Calu3 (cell line): ENCODE measurements at regions not wholly inside any gene's neighbourhood (a gene's known extent, or its start where the extent isn't known, plus 50 kb on each side); places are given as distances from the start of the nearest gene placed in this dataset.

Experiments used
- BruUV-seq: library from RNA; stranded (reverse); fragments of 400-500 nt; replicated peaks from 2 replicates; lab custom pipeline; 2021; lab: Mats Ljungman, UMichigan
- CTCF ChIA-PET: fragments of 300-600 bp; sonication (Branson Sonifier 250); formaldehyde crosslinking; loops from one replicate; lab custom pipeline; 2022; ENCODE audit warnings: antibody characterized with exemption; lab: Charles Lee
- DNase-seq: peaks from one replicate; pipeline ENCODE4 v3.0.0; 2022
- H3K27ac Mint-ChIP-seq: one replicate; pipeline ENCODE4 v1.8.0; 2022; ENCODE audit warnings: mixed read lengths; ENCODE audit not compliant: unreplicated experiment
- H3K27me3 Mint-ChIP-seq: one replicate; pipeline ENCODE4 v1.8.0; 2022; ENCODE audit warnings: mixed read lengths; ENCODE audit not compliant: unreplicated experiment
- H3K36me3 Mint-ChIP-seq: one replicate; pipeline ENCODE4 v1.8.0; 2022; ENCODE audit warnings: mild to moderate bottlenecking, moderate library complexity, mixed read lengths; ENCODE audit not compliant: insufficient read depth, unreplicated experiment
- H3K4me1 Mint-ChIP-seq: one replicate; pipeline ENCODE4 v1.8.0; 2022; ENCODE audit warnings: mild to moderate bottlenecking, low read depth, mixed read lengths; ENCODE audit not compliant: unreplicated experiment
- H3K4me3 Mint-ChIP-seq: one replicate; pipeline ENCODE4 v1.8.0; 2022; ENCODE audit warnings: mild to moderate bottlenecking, low read depth, moderate library complexity, mixed read lengths; ENCODE audit not compliant: unreplicated experiment
- H3K9me3 Mint-ChIP-seq: one replicate; pipeline ENCODE4 v1.8.0; 2022; ENCODE audit warnings: low read depth, mixed read lengths; ENCODE audit not compliant: unreplicated experiment
- intact Hi-C: fragments of 100-400 bp; cut with micrococcal nuclease; formaldehyde crosslinking; loops from one replicate; pipeline ENCODE4 v1.10.0; 2022; ENCODE audit not compliant: unreplicated experiment
- TF ChIP-seq, protein P1 (sequence below): fragments of 200-600 bp; IDR thresholded peaks from one replicate; pipeline ENCODE4 v1.8.0; 2022; ENCODE audit warnings: antibody characterized with exemption; ENCODE audit not compliant: unreplicated experiment

DNA sequence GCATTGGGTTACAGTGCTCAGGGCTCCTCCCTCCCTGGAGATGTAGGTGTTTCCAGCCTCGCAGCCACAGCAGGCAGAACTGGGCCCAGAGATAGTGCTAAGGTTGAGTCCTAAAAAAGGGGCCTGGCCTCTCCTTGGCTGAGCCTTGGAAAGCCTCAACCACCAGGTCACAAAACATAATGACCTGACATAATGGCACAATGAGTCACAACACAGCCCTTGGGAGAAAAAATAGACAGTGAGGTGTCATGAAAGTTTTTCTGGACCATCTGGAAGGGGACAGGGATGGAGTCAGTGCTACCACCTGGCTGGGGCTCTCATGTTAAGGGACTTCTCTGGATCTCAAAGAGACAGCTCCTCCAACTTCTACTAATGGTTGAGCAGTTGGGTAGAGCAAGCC, 92.4 kb upstream of the LCLAT1 start:
- H3K4me1 Mint-ChIP-seq = no peaks in the 10 kb centered on the region
- DNase-seq = no peak
- no peak overlapping the region for H3K4me3 Mint-ChIP-seq
- TF ChIP-seq, protein P1, sequence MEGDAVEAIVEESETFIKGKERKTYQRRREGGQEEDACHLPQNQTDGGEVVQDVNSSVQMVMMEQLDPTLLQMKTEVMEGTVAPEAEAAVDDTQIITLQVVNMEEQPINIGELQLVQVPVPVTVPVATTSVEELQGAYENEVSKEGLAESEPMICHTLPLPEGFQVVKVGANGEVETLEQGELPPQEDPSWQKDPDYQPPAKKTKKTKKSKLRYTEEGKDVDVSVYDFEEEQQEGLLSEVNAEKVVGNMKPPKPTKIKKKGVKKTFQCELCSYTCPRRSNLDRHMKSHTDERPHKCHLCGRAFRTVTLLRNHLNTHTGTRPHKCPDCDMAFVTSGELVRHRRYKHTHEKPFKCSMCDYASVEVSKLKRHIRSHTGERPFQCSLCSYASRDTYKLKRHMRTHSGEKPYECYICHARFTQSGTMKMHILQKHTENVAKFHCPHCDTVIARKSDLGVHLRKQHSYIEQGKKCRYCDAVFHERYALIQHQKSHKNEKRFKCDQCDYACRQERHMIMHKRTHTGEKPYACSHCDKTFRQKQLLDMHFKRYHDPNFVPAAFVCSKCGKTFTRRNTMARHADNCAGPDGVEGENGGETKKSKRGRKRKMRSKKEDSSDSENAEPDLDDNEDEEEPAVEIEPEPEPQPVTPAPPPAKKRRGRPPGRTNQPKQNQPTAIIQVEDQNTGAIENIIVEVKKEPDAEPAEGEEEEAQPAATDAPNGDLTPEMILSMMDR = no peak
- peaks cover 29% of the 10 kb centered on the region for H3K27me3 Mint-ChIP-seq
- no peaks in the 10 kb centered on the region for H3K36me3 Mint-ChIP-seq
- H3K9me3 Mint-ChIP-seq = no peaks in the 10 kb centered on the region
- H3K27ac Mint-ChIP-seq = no peak overlapping the region
- BruUV-seq = no TSS peak
- CTCF ChIA-PET = no interaction called here
- intact Hi-C loops = no loop called here

DNA sequence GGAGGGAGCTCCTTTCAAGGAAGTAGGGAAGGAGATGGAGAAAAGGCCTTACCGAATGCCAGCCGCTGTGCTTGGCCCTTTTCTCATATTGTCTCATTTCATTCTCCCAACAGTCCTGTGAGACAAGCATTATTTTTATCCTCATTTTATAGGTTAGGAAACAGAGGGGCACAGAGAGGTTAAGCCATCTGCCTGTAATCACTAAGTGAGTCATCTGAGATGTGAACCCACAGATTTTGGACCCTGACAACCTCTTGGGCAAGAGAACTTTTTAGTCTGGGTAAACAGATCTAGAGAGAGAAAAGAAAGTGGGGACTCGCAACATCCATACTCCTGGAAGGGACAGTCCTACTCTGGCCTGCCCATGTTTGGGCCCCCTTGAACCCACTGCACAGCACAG, 91.7 kb upstream of the LCLAT1 start:
- DNase-seq = no peak
- BruUV-seq = no TSS peak

DNA sequence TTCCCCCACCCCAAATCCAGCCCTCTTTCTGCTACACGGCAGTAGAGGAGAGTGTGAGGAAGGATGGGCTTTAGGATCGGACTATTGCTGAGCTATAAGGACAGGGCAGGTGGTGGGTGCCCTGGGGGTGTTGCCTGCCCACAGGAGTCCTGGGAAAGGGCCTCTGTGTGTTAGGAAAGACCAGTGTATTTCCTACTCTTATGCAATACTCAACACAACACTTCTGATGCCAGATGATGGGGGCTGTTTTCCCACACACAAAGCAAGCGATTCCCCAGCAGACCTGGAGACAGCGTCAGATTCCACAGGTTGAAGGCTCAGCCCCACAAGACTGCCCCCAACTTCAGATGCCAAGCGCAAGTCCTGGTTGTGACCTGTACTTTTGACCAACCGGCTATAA, 91.0 kb upstream of the LCLAT1 start:
- BruUV-seq = no TSS peak

More for the DNA sequence above, 91.7 kb upstream of the LCLAT1 start:
- TF ChIP-seq, protein P1 = no peak
- Mint-ChIP-seq H3K4me3 (no peak overlapping the region), H3K4me1 (no peaks in the 10 kb centered on the region), H3K27ac (no peak overlapping the region), H3K9me3 (no peaks in the 10 kb centered on the region), H3K27me3 (peaks cover 32% of the 10 kb centered on the region), H3K36me3 (no peaks in the 10 kb centered on the region)
- intact Hi-C loops = no loop called here
- CTCF ChIA-PET = interaction anchor here (0.9 kb wide), 1 partner anchor 28 kb away, joined by 3 read pairs; no protein-coding TSS in a partner anchor

DNA sequence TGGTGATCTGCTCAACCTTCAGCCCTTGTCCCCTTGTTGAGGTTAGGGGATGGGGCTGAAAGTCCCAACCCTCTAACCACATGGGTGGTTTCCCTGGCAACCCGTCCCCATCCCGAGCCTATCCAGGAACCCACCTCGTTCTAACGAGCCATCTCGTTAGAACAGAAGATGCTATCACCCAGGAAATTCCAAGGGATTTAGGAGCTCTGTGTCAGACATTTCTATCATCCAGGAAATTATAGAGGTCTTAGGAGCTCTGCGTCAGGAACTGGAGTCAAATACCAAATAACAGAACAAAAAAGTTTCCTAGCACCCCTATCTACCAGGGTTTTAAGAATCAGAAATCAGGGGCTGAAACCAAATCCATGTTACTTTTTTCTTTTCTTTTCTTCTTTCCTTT, 90.3 kb upstream of the LCLAT1 start:
- BruUV-seq = no TSS peak
- DNase-seq = no peak
- Mint-ChIP-seq H3K27me3 (peaks cover 45% of the 10 kb centered on the region), H3K9me3 (no peaks in the 10 kb centered on the region), H3K4me3 (no peak overlapping the region), H3K4me1 (no peaks in the 10 kb centered on the region), H3K36me3 (no peaks in the 10 kb centered on the region), H3K27ac (no peak overlapping the region)
- intact Hi-C loops = no loop called here
- CTCF ChIA-PET = no interaction called here
- TF ChIP-seq, protein P1 = no peak

More for the DNA sequence above, 91.0 kb upstream of the LCLAT1 start:
- H3K27me3 Mint-ChIP-seq = peaks cover 39% of the 10 kb centered on the region
- no peaks in the 10 kb centered on the region for H3K4me1 Mint-ChIP-seq
- H3K4me3 Mint-ChIP-seq = no peak overlapping the region
- no peak for DNase-seq
- TF ChIP-seq, protein P1 = no peak
- no peaks in the 10 kb centered on the region for H3K36me3 Mint-ChIP-seq
- CTCF ChIA-PET = interaction anchor here (0.9 kb wide), 1 partner anchor 27 kb away, joined by 3 read pairs; no protein-coding TSS in a partner anchor
- intact Hi-C loops = no loop called here
- H3K9me3 Mint-ChIP-seq = no peaks in the 10 kb centered on the region
- H3K27ac Mint-ChIP-seq = no peak overlapping the region
